Erythroblast (primary cell): ENCODE measurements at regions not wholly inside any gene's neighbourhood (a gene's known extent, or its start where the extent isn't known, plus 50 kb on each side); places are given as distances from the start of the nearest gene placed in this dataset.

Experiments used
- GATA1 ChIP-seq: IDR thresholded peaks from 2 replicates; pipeline ENCODE4 v1.6.1; 2011; ENCODE audit warnings: low read depth, mild to moderate bottlenecking, control low read depth, low read length, moderate library complexity
- POLR2A ChIP-seq: IDR thresholded peaks from 2 replicates; pipeline ENCODE4 v1.6.1; 2011; ENCODE audit warnings: mild to moderate bottlenecking, low read length

GRCh38 chr11:28701760-28702449 is 593.7 kb downstream of the METTL15 start:
- no peak for TF ChIP-seq POLR2A
- no peak for TF ChIP-seq GATA1
